NCI-H1048 (cell line): ENCODE measurements at regions not wholly inside any gene's neighbourhood (a gene's known extent, or its start where the extent isn't known, plus 50 kb on each side); places are given as distances from the start of the nearest gene placed in this dataset.

ENCODE experiments used
- DNase-seq: peaks from one replicate; lab custom pipeline; 2025; lab: John Stamatoyannopoulos, UW

DNA sequence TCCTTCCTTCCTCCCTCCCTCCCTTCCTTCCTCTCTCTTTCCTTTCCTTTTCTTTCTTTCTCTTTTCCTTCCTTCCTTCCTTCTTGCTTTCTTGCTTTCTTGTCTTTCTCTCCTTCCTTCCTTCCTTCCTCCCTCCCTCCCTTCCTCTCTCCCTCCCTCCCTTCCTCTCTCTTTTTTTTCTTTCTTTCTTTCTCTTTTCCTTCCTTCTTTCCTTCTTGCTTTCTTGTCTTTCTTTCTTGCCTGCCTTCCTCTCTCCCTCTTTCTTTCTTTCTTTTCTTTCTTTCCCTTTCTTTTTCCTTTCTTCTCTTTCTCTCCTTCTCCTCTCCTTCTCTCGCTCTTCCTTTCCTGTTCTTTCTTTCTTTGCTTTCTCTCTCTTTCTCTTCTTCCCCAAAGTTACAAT is 728.4 kb upstream of the ADAMTS5 start:
- no peak for DNase-seq

GRCh38 chr21:27694667-27695066 is 727.8 kb upstream of the ADAMTS5 start:
- no peak for DNase-seq

- DNase-seq = no peak
Measured at GRCh38 chr21:27693376-27693775, 726.5 kb upstream of the ADAMTS5 start.

GRCh38 chr21:27691516-27691915 is 724.6 kb upstream of the ADAMTS5 start:
- DNase-seq = no peak

GRCh38 chr21:27691006-27691405 is 724.1 kb upstream of the ADAMTS5 start:
- DNase-seq = no peak

GRCh38 chr21:27690426-27690825 is 723.5 kb upstream of the ADAMTS5 start:
- DNase-seq = no peak

DNA sequence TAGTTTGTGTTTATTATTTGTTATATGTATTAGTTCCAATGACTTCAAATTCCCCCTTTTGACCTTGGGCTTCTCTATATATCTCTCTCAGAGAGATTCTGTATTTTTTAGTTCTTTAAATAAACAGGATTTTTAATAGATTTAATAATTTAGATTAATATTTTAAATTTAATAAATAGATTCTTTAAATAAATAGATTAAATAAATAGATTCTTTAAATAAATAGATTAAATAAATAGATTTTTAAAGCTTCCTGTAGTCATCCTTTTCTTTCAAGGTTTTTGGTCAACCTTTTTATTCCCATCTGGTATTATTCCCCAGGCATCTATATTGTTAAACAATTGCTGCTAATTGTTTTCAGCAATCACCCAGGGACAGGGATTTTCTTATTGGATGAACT is 721.9 kb upstream of the ADAMTS5 start:
- DNase-seq = no peak

DNA sequence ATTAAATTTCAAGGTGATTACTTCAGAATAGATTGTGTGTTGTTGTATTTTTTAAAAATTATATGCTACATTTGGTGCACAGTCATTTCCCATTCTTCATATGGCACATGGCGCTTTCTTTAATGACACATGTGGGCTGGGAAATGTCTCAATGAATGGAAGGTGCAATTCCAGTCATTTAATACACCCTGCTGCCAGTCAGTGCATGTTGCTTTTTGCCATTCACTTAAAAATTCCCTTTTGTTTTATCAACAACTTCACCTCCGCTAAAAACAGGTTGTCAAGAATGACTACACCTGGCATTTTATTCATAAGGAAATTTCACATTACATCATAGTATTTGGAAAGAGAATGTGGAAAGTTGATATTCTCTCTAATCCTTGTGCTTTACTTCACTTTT is 716.4 kb upstream of the ADAMTS5 start:
- DNase-seq = no peak

GRCh38 chr21:27681841-27682240 is 715.0 kb upstream of the ADAMTS5 start:
- DNase-seq = no peak

GRCh38 chr21:27681038-27681437 is 714.1 kb upstream of the ADAMTS5 start:
- no peak for DNase-seq

DNA sequence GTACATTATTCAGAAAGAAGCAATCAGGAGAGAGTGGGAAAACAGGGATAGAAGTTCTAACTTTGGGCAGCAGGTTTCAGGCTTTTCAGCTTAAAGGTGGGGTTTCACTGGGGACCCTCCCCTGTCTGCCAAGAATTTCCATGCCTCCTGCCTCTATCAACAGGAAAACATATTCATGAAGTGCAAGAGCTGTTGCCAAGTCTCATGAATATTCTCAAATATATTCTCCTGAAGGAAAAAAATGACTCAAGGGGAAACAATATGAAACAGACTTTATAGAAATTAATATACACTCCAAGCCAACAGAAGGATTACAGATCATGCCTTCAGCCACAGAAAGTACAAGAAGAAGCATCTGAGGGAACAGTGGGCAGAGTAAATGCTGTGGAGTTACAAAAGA is 713.3 kb upstream of the ADAMTS5 start:
- no peak for DNase-seq

DNA sequence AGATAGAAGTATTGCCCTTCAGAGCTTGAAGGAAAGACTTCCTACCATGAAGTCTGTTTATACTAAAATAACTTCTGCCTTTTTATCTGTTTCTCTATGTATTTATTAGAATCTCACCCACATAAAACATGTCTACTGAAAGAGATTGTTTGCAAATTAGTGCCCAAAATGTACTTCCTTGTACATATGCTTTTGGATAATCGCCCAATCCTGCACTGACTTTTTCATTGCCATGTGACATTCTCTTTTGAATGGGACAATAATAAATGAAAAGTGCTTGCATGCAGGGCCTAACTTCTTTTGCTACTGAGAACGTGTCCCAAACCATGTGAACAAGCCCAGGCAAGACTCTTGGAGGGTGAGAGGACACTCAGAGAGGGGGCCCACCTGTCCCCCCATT is 711.6 kb upstream of the ADAMTS5 start:
- no peak for DNase-seq

DNA sequence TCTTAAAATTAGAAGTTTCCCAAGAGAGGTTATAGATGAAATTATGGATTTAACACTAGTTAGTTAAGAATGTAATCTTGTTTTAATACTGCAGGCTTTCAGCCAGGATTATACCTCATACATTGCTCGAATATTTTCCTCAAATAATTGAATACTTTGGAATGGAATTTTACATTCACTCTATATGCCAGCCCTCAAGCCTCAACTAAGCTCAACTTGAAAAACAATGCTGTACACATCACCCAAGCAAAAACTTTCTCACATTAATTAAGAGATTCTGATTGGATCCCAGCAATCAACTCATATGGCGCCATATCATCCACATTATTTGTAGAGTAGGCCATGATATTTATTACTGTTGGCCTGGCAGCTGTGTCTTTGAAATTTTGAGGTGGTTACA is 710.7 kb upstream of the ADAMTS5 start:
- no peak for DNase-seq

- DNase-seq = no peak
Measured at GRCh38 chr21:27675306-27675705, 708.4 kb upstream of the ADAMTS5 start.

- DNase-seq = no peak
Measured at GRCh38 chr21:27674041-27674615, 707.2 kb upstream of the ADAMTS5 start.

GRCh38 chr21:27673581-27673980 is 706.7 kb upstream of the ADAMTS5 start:
- no peak for DNase-seq

- DNase-seq = no peak
Measured at GRCh38 chr21:27671207-27671606, 704.3 kb upstream of the ADAMTS5 start.

GRCh38 chr21:27653481-27653880 is 686.6 kb upstream of the ADAMTS5 start:
- DNase-seq = no peak

GRCh38 chr21:27649762-27650161 is 682.9 kb upstream of the ADAMTS5 start:
- no peak for DNase-seq

GRCh38 chr21:27649323-27649722 is 682.4 kb upstream of the ADAMTS5 start:
- DNase-seq = no peak

DNA sequence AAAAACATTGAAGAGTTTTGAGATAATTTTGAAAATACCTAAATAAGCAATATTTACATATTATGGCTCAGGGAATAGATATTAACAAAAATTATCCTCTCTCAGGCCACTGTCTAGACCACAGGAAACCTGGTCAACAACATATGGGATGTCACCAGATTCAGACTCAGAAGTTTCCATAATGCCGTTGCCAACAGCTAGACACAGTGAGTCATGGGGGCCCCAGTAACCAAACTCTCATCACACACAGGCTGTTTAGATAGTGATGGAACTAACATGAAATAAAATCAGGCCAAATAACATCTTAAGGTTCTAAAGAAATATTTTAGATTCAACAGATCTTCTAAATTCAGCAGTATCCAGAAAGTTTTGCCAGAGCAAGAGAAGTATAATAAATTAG is 681.7 kb upstream of the ADAMTS5 start:
- DNase-seq = no peak

DNA sequence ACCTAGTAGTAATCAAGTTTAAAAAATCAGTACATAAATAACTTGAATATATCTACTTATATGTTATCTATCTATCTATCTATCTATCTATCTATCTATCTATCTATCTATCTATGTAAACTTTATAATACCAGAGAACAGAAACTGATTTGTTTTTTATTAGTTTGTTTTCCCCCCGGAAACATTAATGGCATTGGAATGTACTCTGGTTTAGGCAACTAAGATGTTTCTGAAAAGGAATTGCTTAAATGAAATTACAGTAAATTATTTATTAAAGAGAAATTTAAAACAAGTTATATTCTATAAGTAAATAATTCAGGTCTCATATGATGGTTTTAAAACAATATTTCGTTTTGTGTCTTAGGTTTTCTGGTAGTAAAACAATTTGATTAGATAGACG is 681.0 kb upstream of the ADAMTS5 start:
- no peak for DNase-seq

- no peak for DNase-seq
Measured at GRCh38 chr21:27647401-27647800, 680.5 kb upstream of the ADAMTS5 start.

DNA sequence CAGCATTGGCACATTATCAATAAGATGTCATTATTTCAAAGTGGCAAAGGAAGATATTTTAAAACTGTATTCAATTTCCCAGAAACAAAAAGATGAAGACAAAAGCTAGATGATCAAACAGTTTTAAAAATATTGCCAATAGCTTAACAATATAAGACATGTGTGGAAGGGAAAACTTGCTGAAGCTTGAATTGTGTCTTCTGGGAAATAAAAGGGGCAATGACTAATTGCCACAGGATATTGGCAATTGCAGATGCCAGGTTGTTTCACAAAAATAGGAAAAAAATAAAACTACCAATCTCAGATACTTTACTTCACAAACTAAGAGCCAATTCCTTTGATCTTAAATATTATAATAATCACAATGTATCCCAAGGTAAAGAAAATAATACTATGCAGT is 679.8 kb upstream of the ADAMTS5 start:
- DNase-seq = no peak

DNA sequence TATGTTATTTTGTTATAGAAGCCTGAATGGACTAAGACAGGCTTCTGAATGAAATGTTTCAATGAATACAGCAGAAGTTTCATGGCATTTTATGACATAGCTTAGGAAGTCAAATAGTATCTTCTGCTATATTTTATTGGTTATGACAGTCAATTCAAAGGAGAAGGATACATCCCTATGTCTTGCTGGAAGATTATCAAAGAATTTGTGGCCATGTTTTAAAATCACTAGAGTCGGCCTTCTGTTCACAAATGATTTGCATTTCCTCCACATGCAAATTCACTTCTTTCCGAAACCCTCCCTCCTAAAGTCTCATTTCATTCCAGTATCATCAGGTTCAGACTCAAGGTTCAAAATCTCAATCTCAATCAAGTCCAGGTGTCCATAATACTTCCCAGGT is 679.2 kb upstream of the ADAMTS5 start:
- DNase-seq = no peak
